ENCODE measurements at regions not wholly inside any gene's neighbourhood (a gene's known extent, or its start where the extent isn't known, plus 50 kb on each side); places are given as distances from the start of the nearest gene placed in this dataset.

- no peak overlapping the region for H3K4me3 Mint-ChIP-seq (ENCODE audit: unreplicated experiment)
- no peak overlapping the region for H3K27ac Mint-ChIP-seq (ENCODE audit: unreplicated experiment)
- H3K27me3 Mint-ChIP-seq (ENCODE audit: low read depth): no peaks in the 10 kb centered on the region
- no peaks in the 10 kb centered on the region for H3K4me1 Mint-ChIP-seq (ENCODE audit: low read depth)
- peaks cover 11% of the 10 kb centered on the region for H3K36me3 Mint-ChIP-seq (ENCODE audit: low read depth)
- DNase-seq (ENCODE audit: low spot score): no peak
- peaks cover 43% of the 10 kb centered on the region for H3K9me3 Mint-ChIP-seq (ENCODE audit: low read depth)
- TF ChIP-seq, protein P1, sequence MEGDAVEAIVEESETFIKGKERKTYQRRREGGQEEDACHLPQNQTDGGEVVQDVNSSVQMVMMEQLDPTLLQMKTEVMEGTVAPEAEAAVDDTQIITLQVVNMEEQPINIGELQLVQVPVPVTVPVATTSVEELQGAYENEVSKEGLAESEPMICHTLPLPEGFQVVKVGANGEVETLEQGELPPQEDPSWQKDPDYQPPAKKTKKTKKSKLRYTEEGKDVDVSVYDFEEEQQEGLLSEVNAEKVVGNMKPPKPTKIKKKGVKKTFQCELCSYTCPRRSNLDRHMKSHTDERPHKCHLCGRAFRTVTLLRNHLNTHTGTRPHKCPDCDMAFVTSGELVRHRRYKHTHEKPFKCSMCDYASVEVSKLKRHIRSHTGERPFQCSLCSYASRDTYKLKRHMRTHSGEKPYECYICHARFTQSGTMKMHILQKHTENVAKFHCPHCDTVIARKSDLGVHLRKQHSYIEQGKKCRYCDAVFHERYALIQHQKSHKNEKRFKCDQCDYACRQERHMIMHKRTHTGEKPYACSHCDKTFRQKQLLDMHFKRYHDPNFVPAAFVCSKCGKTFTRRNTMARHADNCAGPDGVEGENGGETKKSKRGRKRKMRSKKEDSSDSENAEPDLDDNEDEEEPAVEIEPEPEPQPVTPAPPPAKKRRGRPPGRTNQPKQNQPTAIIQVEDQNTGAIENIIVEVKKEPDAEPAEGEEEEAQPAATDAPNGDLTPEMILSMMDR (IDR thresholded peaks at IDR 0.05): no peak
Observed at GRCh38 chr6:16811277-16811979, 50.2 kb upstream of the ATXN1 start.

Measured in chondrocyte (in vitro differentiated cells).